ENCODE measurements at regions not wholly inside any gene's neighbourhood (a gene's known extent, or its start where the extent isn't known, plus 50 kb on each side); places are given as distances from the start of the nearest gene placed in this dataset.
A peak's percentile ranks its signal among the peaks of the same experiment; 100 is the strongest.
"Not testable (repeated sequence)": the region's sequence is repeated elsewhere in the genome, so short reads cannot be mapped to it uniquely, and the experiment has no call there.

DNA sequence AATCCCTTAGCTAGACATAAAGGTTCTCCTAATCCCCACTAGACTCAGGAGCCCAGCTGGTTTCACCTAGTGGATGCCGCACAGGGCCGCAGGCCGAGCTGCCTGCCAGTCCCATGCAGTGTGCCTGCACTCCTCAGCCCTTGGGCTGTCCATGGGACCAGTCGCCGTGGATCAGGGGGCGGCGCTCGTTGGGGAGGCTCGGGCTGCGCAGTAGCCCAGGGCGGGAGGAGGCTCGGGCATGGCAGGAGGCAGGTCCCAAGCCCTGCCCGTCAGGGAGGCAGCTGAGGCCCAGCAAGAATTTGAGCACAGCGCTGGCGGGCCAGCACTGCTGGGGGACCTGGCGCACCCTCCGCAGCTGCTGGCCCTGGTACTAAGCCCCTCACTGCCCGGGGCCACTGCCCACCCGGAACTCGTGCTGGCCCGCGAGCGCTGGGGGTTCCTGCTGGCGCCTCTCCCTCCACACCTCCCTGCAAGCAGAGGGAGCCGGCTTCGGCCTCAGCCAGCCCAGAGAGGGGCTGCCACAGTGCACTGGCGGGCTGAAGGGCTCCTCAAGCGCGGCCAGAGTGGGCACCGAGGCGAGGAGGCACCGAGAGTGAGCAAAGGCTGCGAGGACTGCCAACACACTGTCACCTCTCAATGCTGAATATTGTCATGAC lies 307.8 kb downstream of the C6orf118 start:
- no peak for DNase-seq

DNA sequence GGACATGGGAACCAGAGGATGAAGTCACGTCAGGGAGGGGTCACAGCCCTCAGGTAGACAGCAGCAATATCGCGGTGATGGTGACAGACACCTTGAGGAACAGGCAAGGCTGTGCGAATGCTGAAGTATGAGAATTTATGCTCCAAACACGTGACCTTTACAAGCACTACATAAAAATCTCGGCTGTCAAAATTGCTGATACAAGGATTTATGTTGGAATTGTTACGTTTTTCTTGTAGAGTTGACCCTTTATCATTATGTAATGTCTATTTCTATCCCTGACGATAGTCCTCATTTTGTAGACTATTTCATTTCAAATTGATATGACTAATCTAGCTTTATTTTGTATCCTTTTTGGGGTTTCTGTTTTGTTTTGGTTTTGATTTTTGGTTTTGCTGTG lies 311.1 kb downstream of the C6orf118 start:
- DNase-seq: no peak

DNA sequence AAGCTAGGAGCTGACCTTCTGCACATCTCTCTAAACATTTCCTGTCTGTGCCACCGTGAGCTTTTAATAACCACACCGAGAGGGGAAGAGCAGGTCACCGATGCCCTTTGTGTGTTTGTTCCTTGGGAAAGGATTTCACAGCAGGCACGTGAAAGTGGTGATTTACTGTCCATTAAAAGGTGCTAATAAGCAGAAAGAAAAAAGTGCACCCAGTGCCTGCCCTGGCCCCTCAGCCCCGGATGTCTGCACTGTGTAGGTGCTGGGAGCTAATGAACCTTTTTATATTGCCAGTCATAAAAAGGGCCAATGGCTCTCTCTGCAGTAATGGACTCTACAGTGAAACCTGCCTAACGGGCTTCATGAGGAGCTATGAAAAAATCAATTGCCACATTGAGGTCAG lies 312.6 kb downstream of the C6orf118 start:
- DNase-seq: peak in 2 of 3 experiments; percentile 18 to 69

DNA sequence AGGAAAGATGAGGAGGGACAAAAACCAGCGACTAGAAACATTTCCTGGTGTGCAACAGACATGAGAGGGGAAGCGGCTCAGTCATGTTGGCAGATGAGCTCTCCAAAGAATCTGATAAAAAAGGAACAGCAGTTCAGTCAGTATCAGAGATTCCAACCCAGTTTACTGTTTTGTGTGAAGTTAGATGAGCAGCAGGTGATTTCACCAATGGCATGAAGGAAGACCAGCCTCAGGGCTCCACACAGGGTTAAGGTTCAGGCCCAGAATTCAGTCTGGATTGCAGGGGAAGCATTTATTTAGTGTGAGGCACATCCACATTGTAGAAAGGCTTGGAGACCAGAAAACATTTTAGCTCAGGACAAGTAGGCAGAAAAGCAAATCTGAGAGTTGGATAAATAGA lies 317.8 kb downstream of the C6orf118 start:
- no peak for DNase-seq

DNA sequence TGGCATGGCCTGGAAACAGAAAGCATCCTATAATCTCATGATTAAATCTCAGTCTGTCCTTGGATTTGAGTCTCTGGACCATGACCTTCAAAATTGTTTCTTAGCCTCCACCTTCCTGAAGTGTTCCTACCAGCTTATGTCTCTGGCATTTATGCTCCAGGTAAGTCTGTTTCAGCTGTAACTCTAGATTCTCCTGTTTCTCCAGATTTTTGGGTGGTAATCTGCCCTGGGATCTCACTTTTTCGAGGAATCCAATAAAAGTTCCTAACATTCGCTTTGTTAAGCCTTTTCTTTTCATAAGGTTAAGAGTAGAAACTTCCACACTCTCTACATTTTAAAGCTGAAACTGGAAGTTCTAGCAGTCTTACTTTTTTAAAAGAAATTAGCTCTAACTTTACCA lies 318.5 kb downstream of the C6orf118 start:
- DNase-seq: no peak

DNA sequence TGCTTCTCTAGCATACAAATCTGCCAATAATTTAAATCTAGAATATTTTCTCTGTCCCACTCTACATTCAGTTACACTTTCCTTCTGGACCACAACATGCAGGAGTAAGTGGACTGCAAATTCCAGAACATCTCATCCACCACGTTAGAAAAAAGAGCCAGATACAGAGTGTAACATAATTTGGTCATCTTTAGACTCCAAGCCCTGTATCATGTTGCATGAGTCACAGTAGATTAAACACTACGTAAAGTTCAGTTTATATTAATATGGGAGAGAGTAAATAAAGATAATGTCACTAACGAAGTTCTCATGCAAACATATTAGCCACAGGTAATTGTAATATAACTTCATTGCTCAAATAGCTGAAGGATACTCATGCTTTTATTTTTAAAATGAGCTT lies 327.0 kb downstream of the C6orf118 start:
- no peak for DNase-seq

DNA sequence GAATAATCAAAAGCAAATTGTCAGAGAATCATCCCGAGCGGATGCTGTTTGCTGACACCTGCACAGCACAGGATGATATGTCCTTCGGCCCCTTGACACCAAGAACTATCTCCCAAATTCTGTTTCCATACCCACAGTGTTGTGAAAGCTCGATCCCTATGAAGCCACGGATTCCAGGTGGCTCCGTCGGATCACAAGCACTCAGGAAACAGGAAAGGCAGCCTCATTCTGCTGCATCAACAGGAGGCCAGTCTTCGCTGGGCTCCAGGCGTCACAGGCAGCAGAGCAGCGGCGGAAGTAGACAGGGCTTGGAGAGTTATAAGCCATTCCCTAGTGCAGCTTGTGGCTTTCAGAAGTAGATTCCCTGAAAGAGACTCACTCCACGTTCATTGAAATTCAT lies 342.3 kb downstream of the C6orf118 start:
- no peak for DNase-seq

DNA sequence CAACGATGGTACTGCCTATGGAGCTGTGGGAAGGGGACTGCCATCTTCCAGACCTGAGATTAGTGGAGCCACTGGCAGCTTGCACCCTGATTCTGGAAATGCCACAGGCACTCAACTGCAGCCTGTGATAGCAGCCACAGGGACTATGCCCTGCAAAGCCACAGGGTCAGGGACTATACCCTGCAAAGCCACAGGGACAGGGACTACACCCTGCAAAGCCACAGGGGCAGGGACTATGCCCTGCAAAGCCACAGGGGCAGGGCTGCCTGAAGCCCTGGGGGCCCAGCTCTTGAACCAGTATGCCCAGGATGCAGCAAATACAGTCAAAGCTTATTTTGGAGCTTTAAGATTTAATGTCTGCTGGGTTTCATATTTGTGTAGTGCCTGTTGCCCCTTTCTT lies 346.6 kb downstream of the C6orf118 start:
- DNase-seq: no peak

DNA sequence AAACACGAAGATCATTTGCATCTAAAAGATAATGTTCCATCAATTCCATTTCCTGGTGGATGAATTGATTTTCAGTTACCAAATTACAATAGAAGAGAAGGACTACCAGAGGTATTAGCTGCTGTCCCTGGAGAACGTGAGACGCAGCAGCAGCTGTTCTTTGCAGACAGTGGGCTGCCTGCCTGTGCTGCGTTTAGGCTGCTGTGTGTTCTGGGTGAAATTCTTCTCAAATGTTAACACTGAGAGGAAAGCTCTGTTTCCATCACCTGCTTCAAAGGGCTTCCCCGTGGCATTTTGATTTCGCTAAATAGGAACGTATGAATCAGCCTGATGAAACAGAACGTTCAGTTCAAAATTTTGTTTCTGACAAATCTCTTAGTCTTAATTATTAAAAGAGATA lies 362.2 kb downstream of the C6orf118 start:
- no peak for DNase-seq

DNA sequence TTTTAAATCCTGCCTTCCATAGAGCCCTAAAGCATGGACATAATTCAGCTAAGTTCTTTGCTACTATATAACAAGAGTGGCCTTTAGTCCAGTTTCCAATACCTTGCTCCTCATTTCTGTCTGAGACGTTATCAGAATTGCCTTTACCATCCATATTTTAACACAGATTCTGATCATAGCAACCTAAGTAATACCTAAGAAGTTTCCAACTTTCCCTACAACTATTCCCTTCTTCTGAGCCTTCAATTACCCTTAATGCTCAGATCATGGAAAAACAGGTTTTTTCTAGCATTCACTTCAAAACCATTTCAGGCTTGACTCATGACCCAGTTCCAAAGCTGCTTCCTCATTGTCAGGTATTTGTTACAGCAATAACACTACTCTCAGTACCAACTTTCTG lies 367.1 kb downstream of the C6orf118 start:
- DNase-seq: no peak

DNA sequence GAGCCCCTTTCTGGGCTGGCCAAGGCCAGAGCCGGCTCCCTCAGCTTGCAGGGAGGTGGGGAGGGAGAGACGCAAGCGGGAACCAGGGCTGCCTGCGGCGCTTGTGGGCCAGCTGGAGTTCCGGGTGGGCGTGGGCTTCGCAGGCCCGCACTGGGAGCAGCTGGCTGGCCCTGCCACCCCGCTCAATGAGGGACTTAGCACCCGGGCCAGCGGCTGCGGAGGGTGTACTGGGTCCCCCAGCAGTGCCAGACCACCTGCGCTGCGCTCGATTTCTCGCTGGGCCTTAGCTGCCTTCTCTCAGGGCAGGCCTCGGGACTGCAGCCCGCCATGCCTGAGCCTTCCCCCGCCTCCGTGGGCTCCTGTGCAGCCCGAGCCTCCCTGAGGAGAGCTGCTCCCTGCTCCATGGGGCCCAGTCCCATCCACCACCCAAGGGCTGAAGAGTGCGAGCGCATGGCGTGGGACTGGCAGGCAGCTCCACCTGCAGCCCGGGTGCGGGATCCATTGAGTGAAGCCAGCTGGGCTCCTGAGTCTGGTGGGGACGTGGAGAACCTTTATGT lies 376.1 kb downstream of the C6orf118 start:
- not testable (repeated sequence) for DNase-seq

DNA sequence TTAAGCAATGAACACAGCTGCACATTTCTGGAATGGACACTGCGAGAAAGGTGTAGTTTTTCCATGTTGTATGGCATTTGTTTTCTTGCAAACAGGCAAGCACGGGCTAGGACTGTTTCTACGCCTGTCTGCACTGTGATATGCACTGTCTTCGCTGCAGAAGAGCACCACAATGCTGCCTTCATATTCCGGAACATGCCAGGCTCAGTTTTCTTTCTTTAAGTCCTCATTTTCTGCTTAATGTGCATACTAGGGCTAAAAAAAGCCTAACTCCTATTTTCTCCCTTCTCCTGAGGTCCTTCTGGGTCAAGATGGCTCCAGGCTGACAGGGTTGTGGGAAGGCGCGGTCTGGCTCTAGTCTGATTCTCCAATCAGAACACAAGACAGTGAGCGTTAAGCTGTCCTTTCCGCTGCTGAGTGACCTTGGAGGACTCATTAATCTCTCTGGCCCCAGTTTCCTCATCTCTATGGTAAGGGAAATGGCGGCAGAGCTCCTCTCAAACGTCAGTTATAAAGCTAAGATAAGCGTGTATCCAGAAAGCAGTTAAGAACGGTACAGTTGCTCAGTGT lies 379.9 kb downstream of the C6orf118 start:
- DNase-seq: no peak

DNA sequence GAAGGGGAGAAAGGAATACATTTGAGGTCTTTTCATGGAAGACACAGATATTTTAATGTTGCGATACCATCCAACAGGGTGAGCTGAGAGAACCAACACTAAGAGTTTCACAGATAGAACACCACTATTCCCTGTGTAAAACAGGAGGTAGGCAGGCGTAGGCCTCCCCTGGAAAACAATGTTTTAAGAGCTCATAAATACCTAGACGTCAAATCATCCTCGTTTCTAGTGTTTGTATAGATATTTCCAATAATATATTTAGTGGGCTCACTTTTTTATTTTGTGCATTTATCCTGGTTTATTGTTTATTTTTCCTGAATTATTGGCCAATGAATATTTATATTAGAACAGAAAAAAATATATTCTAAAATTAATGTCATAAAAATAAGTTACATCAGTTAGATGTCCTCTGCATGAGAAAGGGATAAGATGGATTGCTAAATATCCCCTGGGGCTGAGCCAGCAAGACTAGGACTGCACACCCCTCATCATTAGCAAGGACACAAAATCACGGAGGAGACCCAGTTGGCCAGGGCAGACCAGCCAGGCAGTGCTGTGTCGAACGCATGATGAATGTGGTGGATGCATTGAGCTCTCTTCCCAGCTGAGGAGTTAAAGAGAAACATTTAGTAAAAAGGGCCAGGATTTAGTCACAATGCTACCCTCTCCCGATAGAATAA lies 380.5 kb downstream of the C6orf118 start:
- no peak for DNase-seq

DNA sequence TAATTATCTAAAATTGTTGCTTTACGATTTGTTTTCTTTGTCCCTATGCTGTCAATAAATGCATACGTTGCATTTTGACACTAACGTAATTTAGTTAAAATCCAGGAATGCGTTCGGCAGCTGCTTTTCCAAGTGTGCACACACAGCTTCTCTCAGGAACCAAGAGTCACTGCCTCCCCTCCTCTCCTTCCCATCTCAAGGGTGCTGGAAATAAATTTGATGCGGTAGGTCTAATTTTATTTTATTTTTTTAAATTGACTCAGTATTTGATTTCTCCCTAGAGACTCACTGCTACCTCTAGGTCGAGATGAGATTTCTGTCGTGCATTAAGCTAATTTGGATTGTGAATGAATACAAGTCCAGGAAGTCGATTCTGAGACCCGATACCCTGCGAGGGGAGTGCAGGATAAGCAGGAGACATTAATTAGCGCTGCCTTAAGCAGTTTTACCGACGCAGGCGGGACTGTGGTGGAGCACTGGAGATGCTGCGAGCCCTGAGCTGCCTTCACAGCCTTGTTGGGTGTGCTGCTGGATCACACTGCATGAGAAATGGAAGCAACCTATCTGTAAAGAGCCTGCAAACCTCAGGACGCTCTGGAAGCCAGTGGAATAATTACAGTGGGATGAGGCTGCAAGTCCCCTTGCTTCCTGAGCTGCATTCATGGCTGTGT lies 381.2 kb downstream of the C6orf118 start:
- peak in 2 of 3 experiments; percentile 57 to 75 for DNase-seq

DNA sequence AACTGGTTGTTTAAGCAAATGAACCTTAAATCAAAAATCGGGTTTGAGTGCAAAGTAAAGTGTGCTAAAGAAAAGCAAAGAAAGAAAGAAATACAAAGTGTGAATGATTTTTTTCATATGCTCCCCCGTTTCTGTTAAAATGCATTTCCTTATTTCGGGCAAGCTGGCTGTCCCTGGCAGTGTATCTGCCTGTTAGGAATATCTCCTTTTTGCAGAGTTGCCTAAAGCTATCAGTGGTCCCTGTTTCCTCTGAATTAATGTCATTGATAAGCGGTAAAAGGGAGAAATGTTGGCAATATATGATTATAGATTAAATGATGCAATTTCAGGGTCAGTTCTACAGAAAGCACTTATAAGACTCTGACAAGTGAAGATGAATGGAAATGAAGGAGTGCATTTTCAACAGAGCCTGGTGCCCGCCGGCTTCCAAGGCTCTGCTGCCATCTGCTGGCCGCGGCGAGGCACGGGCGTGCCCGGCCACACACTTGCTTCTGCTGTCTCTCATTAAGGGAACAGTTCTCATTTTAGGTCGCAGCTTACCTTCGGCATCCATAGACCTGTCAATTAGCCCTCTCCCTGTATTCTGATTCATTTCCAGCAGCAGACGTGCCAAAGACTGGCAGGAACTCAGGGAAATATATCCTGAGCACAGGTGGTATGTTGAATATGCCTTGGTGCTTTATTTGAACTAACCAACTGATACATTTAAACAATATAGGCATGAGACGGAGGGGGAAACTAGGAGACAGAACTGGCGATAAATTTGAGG lies 381.9 kb downstream of the C6orf118 start:
- peak in 2 of 3 experiments; percentile 73 to 91 for DNase-seq

DNA sequence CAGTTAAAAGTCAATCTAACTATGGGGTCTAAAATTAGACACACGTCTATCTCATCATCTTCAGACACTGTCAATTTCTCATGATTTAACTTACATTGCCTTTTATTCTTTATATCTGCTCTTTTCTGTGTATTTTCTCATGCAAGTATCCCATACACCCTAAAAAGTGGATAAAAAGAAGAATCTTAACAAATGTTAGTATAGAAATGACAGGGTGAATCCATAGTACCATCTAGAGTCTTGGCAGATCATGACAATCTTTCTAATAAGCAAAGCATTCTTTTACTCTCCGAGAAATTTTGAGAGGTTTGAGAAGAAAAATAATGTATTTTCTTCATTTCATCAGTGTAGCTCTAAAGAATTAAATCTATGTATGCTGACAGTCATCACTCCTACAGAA lies 382.7 kb downstream of the C6orf118 start:
- peak in 1 of 3 experiments; percentile 26 for DNase-seq

DNA sequence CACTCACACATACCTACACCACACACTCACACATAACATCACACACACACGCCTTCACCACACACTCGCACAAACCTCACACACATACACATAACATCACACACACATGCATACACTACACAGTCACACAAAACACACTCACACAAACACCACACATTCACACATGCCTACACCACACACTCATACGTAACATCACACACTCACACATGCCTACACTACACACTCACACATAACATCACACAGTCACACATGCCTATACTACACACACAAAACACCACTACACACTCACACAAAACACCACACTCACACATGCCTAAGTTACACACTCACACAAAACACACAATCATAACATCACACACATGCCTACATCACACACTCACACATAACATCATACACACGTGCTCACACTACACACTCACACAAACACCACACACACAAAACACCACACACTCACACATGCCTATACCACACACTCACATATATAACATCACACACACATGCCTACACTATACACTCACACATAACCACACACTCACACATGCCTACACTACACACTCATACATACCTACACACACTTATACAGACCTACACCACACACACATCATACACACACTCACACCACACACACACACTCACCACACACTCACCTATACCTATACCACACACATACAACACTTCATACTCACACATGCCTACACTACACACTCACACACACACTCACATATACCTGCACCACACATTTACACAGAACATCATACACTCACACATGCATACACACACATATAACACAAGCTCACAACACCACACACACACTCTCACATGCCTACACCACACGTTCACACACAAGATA lies 383.5 kb downstream of the C6orf118 start:
- no peak for DNase-seq

DNA sequence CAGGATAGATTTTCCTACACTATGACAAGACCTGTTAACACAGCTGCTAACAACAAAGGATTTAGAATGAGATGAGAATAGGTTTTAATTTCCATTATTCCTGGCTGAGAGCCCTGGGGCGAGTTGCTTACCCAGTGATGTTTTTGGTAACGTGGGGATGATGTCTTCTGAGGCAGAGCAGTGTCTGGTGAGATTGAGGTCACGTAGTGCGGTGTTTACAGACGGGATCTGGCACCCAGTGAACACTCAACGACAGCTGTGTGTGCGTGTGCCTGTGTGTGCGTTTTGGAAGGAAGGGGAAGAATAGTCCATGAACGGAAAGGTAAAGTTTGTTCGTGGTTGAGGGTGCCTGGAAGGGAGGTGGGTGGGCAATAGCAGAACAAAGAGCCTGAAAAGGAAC lies 384.7 kb downstream of the C6orf118 start:
- peak in 1 of 3 experiments; percentile 39 for DNase-seq

DNA sequence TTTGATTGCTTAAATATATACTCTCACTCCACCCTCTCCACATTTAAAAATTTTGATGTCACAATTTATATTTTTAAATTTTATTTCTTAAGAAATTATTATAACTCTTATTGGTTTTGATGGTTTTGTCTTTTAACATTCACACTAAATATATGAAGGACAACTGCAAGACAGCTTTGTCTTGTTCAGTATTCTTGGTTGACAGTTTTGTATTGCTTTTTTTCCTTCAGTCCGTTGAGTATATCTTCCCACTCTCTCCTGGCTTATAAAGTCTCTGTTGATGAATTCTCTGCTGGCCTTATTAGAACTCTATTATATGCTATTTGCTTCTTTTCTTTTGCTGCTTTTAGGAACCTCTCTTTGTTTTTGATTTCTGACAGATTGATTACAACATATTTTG lies 392.2 kb downstream of the C6orf118 start:
- no peak for DNase-seq

DNA sequence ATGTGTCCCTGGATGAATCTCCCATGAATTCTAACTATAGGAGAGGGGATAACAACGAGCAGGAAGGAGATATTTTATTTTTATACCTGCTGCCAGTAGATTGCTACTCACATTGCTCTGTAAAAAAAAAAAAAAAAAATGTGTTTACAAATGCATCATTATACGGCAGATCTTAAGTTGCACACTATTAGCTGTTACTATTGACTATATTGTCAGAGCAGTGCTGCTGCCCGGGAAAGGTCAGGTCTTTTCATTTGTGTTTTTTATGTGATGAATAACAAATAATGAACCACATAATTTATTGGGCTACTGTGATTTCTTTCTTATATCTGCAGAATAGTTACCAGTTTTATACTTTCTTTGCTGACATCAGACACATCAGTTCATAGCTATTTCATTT lies 393.3 kb downstream of the C6orf118 start:
- DNase-seq: no peak

DNA sequence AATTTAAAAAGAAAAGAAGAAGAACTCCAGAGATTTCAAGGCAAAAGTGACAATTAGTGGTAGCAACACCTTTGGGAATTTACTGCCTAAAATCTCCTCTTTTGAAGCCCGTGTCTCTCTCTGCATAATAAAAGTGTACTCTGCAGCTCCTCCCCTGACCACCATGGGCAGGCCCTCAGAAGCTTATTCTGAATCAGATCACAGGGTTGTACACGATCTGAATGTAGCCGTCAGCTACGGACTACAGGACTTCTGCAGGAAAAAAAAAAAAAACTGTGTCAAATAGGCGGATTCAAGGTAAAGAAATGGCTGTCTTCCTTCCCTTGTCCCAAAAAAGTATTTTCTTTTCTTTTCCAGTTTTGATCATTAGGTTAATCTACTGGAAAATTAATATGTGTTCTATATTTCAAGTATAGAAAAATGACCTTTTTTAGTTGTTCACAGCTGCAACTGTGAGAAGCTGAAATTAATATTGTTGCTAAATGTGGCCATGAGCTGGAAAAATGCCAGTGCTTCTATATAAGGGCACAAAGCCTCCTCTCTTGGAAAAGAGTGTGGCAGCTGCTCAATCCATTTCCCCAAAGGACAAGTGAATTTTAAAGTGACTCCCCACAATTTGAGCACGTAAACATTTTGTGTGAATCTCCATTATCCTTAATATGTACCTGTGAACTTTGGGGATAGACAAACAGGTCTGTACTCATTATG lies 397.4 kb downstream of the C6orf118 start:
- DNase-seq: peak in 1 of 3 experiments; percentile 75
